Activated naive CD8-positive, alpha-beta T cell treated with anti-CD3 and anti-CD28 coated beads, Interleukin-2, amount 10 ng/mL, durations not matched to agents 7 days and 5 days (primary cell): ENCODE measurements at regions not wholly inside any gene's neighbourhood (a gene's known extent, or its start where the extent isn't known, plus 50 kb on each side); places are given as distances from the start of the nearest gene placed in this dataset.

Experiments used
- ATAC-seq: fragments of 150-1000 bp; cut with Tn5 transposase; one replicate; pipeline ENCODE4 v1.10.0; 2021; ENCODE audit warnings: low read depth, moderate library complexity
- POLR2A ChIA-PET: fragments of 350-600 bp; sonication (Branson Sonifier 250); formaldehyde crosslinking; loops from one replicate; lab custom pipeline; 2021; ENCODE audit warnings: antibody characterized with exemption; lab: Charles Lee
- DNase-seq: peaks from one replicate; pipeline ENCODE4 v3.0.0; 2021
- H3K27ac Mint-ChIP-seq: one replicate; pipeline ENCODE4 v1.8.0; 2022; ENCODE audit warnings: mild to moderate bottlenecking, mixed read lengths
- H3K27me3 Mint-ChIP-seq: one replicate; pipeline ENCODE4 v1.8.0; 2022; ENCODE audit warnings: mild to moderate bottlenecking, moderate library complexity, mixed read lengths
- H3K36me3 Mint-ChIP-seq: one replicate; pipeline ENCODE4 v1.8.0; 2021; ENCODE audit warnings: mild to moderate bottlenecking, mixed read lengths
- H3K4me1 Mint-ChIP-seq: one replicate; pipeline ENCODE4 v1.8.0; 2021; ENCODE audit warnings: mixed read lengths
- H3K4me3 Mint-ChIP-seq: one replicate; pipeline ENCODE4 v1.8.0; 2022; ENCODE audit warnings: mild to moderate bottlenecking, moderate library complexity, mixed read lengths
- H3K9me3 Mint-ChIP-seq: one replicate; pipeline ENCODE4 v1.8.0; 2021; ENCODE audit warnings: mixed read lengths

DNA sequence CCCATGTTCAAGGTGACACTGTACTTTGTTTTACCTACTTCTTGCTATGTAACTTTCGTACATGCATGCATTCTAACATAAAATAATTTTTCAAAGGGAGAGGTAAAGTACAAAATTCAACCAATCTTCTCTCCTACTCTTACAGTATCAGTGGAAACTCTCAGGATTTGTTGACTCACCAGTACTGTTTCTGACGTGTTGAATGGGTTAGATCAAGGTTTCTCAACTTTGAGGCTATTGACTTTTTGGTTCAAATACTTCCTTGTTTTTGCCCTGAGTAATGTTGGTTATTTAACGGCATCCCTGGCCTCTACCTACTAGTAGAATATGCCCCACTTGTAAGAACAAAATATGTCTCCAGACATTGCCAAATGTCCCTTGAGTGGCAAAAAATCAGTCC lies 94.6 kb upstream of the SMAD1 start:
- DNase-seq (no peak), ATAC-seq (no peak)
- H3K27me3 Mint-ChIP-seq = peaks cover 9% of the 10 kb centered on the region
- POLR2A ChIA-PET = no interaction called here
- no peaks in the 10 kb centered on the region for H3K36me3 Mint-ChIP-seq
- no peak overlapping the region for H3K27ac Mint-ChIP-seq
- H3K9me3 Mint-ChIP-seq = peaks cover 5% of the 10 kb centered on the region
- no peak overlapping the region for H3K4me3 Mint-ChIP-seq
- no peaks in the 10 kb centered on the region for H3K4me1 Mint-ChIP-seq

DNA sequence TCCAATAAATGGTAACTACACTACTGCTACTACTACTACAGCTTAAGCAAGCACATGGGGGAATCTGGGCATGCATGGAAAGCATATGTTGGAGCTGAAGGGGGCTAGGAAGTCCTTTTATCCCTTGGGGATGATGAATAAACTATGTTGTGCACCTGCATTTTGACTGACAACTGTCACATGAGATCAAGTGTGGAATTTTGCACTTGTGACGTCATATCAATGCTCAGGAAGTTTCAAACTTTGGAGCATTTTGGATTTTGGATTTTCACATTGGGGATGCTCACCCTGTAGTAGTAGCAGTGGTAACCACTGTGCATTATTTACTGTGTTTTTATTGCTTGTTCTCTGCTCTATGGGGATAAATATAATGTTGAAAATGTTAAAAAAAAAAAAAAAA lies 100.5 kb upstream of the SMAD1 start:
- POLR2A ChIA-PET = no interaction called here
- Mint-ChIP-seq H3K4me3 (no peak overlapping the region), H3K36me3 (no peaks in the 10 kb centered on the region), H3K27me3 (peaks cover 9% of the 10 kb centered on the region), H3K9me3 (peaks cover 6% of the 10 kb centered on the region), H3K27ac (no peak overlapping the region), H3K4me1 (no peaks in the 10 kb centered on the region)
- no peak for DNase-seq
- no peak for ATAC-seq

DNA sequence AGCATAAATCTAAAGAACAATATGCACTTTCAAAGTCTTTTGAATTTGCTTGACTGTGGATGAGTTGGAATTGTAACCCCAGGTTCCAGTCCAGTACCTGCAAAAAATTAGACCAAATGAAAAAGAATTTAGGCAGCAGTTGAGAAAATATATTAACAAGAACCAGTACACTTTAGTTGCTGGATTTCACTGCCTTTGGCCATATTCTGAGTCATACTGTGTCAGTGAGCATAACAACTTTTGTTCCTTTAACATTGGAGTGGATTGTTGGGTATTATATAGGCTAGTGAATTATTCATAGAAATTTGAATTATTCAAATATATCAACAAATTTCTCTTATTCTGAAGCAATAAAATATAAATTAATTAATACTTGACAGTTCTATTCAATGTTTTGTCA lies 101.5 kb upstream of the SMAD1 start:
- Mint-ChIP-seq H3K9me3 (peaks cover 8% of the 10 kb centered on the region), H3K4me3 (no peak overlapping the region), H3K36me3 (no peaks in the 10 kb centered on the region), H3K27ac (no peak overlapping the region), H3K27me3 (peaks cover 7% of the 10 kb centered on the region), H3K4me1 (no peaks in the 10 kb centered on the region)
- no peak for DNase-seq
- ATAC-seq = no peak
- POLR2A ChIA-PET = no interaction called here

GRCh38 chr4:145375416-145375815 lies 106.2 kb upstream of the SMAD1 start:
- H3K27me3 Mint-ChIP-seq = no peaks in the 10 kb centered on the region
- POLR2A ChIA-PET = no interaction called here
- H3K9me3 Mint-ChIP-seq = peaks cover 5% of the 10 kb centered on the region
- no peak overlapping the region for H3K4me3 Mint-ChIP-seq
- no peak for DNase-seq
- no peaks in the 10 kb centered on the region for H3K4me1 Mint-ChIP-seq
- no peak for ATAC-seq
- H3K36me3 Mint-ChIP-seq = no peaks in the 10 kb centered on the region
- no peak overlapping the region for H3K27ac Mint-ChIP-seq

- no peak for ATAC-seq
- H3K36me3 Mint-ChIP-seq = no peaks in the 10 kb centered on the region
- H3K4me1 Mint-ChIP-seq = no peaks in the 10 kb centered on the region
- no peaks in the 10 kb centered on the region for H3K9me3 Mint-ChIP-seq
- H3K4me3 Mint-ChIP-seq = no peak overlapping the region
- peaks cover 5% of the 10 kb centered on the region for H3K27me3 Mint-ChIP-seq
- POLR2A ChIA-PET = no interaction called here
- H3K27ac Mint-ChIP-seq = no peak overlapping the region
- DNase-seq = no peak
Measured at GRCh38 chr4:145352438-145353145, 129.1 kb upstream of the SMAD1 start.

GRCh38 chr4:145351922-145352321 lies 129.7 kb upstream of the SMAD1 start:
- DNase-seq (no peak), ATAC-seq (no peak)
- H3K27ac Mint-ChIP-seq = no peak overlapping the region
- H3K36me3 Mint-ChIP-seq = no peaks in the 10 kb centered on the region
- peaks cover 5% of the 10 kb centered on the region for H3K27me3 Mint-ChIP-seq
- H3K4me1 Mint-ChIP-seq = no peaks in the 10 kb centered on the region
- POLR2A ChIA-PET = no interaction called here
- H3K9me3 Mint-ChIP-seq = no peaks in the 10 kb centered on the region
- no peak overlapping the region for H3K4me3 Mint-ChIP-seq

- Mint-ChIP-seq H3K36me3 (no peaks in the 10 kb centered on the region), H3K27ac (no peak overlapping the region), H3K4me3 (no peak overlapping the region), H3K4me1 (no peaks in the 10 kb centered on the region), H3K27me3 (peaks cover 3% of the 10 kb centered on the region), H3K9me3 (no peaks in the 10 kb centered on the region)
- POLR2A ChIA-PET = no interaction called here
- no peak for ATAC-seq
- DNase-seq = no peak
Measured at GRCh38 chr4:145351162-145351561, 130.5 kb upstream of the SMAD1 start.

DNA sequence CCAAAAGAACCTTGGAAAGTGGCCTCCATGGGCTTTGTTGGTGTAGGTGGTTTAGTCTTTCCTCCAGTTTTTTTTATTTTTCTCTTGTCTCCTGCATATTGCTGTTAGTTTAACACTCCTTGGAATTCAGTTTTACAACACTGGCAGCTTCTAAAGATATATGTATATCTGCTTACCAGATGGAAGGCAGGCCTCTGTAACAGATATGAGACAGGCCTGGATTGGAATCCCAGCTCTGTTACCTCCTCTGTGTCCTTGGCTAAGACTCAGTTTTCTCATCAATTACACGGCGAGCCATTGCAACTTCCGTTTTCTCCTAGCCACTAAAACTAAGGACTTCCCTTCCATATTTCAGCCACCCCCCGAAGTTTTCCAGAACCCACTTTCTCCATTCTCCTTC lies 133.4 kb upstream of the SMAD1 start:
- peaks cover 3% of the 10 kb centered on the region for H3K27me3 Mint-ChIP-seq
- H3K4me3 Mint-ChIP-seq = no peak overlapping the region
- DNase-seq = no peak
- POLR2A ChIA-PET = no interaction called here
- ATAC-seq = no peak
- H3K4me1 Mint-ChIP-seq = no peaks in the 10 kb centered on the region
- H3K27ac Mint-ChIP-seq = no peak overlapping the region
- no peaks in the 10 kb centered on the region for H3K9me3 Mint-ChIP-seq
- no peaks in the 10 kb centered on the region for H3K36me3 Mint-ChIP-seq

DNA sequence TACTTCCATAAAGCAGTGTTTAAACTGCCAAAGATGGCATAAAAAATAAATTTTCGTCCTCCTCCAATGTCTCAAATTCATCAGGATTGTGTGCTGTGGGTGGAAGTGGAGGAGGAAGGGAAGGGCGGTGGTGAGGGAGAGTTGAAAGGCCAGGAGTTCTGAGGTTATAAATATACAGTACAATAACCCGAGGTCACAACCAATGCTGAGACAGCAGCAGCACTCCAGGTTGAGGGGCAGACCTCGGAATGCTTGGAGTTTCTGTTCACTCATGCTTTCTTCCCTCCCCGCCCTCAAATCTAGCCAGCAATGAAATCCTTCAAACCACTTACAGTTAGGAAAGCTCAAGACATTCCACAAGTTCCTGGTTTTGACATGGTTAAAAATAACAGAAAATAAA lies 134.0 kb upstream of the SMAD1 start:
- H3K9me3 Mint-ChIP-seq = no peaks in the 10 kb centered on the region
- POLR2A ChIA-PET = no interaction called here
- no peaks in the 10 kb centered on the region for H3K4me1 Mint-ChIP-seq
- peaks cover 3% of the 10 kb centered on the region for H3K27me3 Mint-ChIP-seq
- H3K36me3 Mint-ChIP-seq = no peaks in the 10 kb centered on the region
- ATAC-seq (no peak), DNase-seq (no peak)
- no peak overlapping the region for H3K4me3 Mint-ChIP-seq
- H3K27ac Mint-ChIP-seq = no peak overlapping the region

DNA sequence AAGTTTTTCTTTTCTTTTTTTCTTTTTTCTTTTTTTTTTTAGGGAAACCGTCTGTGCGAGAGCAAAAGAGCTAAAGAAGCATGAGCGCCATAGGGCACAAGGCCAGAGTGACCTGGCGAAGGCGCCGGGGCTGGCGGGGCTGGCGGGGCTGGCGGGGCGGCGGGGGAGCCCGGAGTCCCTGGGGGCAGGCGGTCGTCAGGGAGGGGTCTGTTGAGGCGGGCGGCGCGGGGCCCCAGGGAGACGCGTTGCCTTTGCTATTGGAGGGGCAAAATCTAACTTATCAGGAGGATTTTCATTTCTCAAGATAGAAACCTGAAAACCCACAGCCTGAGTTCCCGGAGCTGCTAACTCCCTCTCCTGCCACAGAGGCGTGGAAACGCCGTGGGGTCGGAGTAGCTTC lies 135.6 kb upstream of the SMAD1 start:
- POLR2A ChIA-PET = no interaction called here
- peaks cover 3% of the 10 kb centered on the region for H3K27me3 Mint-ChIP-seq

GRCh38 chr4:145345401-145345800 lies 136.3 kb upstream of the SMAD1 start:
- Mint-ChIP-seq H3K4me1 (no peaks in the 10 kb centered on the region), H3K9me3 (no peaks in the 10 kb centered on the region), H3K27ac (no peak overlapping the region), H3K27me3 (peaks cover 3% of the 10 kb centered on the region), H3K4me3 (no peak overlapping the region), H3K36me3 (no peaks in the 10 kb centered on the region)
- POLR2A ChIA-PET = no interaction called here
- ATAC-seq (no peak), DNase-seq (no peak)

More for the DNA sequence above, 135.6 kb upstream of the SMAD1 start:
- DNase-seq (no peak), ATAC-seq (no peak)
- Mint-ChIP-seq H3K4me1 (no peaks in the 10 kb centered on the region), H3K27ac (no peak overlapping the region), H3K9me3 (no peaks in the 10 kb centered on the region), H3K4me3 (no peak overlapping the region), H3K36me3 (no peaks in the 10 kb centered on the region)

GRCh38 chr4:145341381-145341780 lies 140.3 kb upstream of the SMAD1 start:
- H3K4me3 Mint-ChIP-seq = no peak overlapping the region
- H3K9me3 Mint-ChIP-seq = no peaks in the 10 kb centered on the region
- peaks cover 2% of the 10 kb centered on the region for H3K27me3 Mint-ChIP-seq
- H3K27ac Mint-ChIP-seq = no peak overlapping the region
- DNase-seq (no peak), ATAC-seq (no peak)
- POLR2A ChIA-PET = no interaction called here
- no peaks in the 10 kb centered on the region for H3K4me1 Mint-ChIP-seq
- H3K36me3 Mint-ChIP-seq = no peaks in the 10 kb centered on the region

GRCh38 chr4:145340071-145340675 lies 141.5 kb upstream of the SMAD1 start:
- H3K9me3 Mint-ChIP-seq = no peaks in the 10 kb centered on the region
- no peaks in the 10 kb centered on the region for H3K4me1 Mint-ChIP-seq
- ATAC-seq = no peak
- H3K27ac Mint-ChIP-seq = no peak overlapping the region
- no peak overlapping the region for H3K4me3 Mint-ChIP-seq
- no peak for DNase-seq
- H3K36me3 Mint-ChIP-seq = no peaks in the 10 kb centered on the region
- H3K27me3 Mint-ChIP-seq = peaks cover 2% of the 10 kb centered on the region
- POLR2A ChIA-PET = no interaction called here

DNA sequence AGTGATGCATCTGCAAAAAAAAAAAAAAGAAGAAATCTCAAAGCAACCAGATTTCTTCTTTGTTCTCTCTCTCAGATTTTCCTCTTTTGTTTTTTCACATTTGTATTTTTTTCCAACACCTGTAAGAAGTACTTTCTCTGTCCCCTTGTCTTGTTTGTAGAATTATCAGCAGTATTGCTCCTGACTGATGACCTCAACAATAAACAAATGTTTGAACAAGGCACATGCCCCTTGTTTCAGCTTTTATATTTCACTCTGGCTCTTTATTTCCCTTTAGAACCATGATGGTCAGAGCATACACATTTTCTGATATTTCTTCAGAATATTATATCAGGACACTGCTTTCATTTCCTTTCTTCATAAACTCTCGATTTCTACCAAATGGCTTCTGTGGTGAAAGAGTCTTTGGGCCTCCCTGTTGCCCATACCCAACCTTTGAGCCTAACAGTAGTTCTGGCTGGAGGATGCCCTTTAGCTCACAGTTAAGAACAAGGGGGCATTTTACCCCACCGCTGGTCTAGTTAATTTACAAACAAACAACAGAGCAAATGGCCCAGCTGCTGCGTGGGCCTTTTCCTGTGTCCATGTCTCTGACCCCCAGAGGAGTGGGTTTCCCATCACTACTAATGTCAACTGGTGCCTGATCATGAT lies 142.5 kb upstream of the SMAD1 start:
- DNase-seq = no peak
- no peaks in the 10 kb centered on the region for H3K9me3 Mint-ChIP-seq
- POLR2A ChIA-PET = no interaction called here
- no peaks in the 10 kb centered on the region for H3K4me1 Mint-ChIP-seq
- H3K36me3 Mint-ChIP-seq = no peaks in the 10 kb centered on the region
- ATAC-seq = no peak
- peaks cover 2% of the 10 kb centered on the region for H3K27me3 Mint-ChIP-seq
- H3K4me3 Mint-ChIP-seq = no peak overlapping the region
- H3K27ac Mint-ChIP-seq = no peak overlapping the region
